Smooth muscle cell (in vitro differentiated cells): ENCODE measurements at regions not wholly inside any gene's neighbourhood (a gene's known extent, or its start where the extent isn't known, plus 50 kb on each side); places are given as distances from the start of the nearest gene placed in this dataset.

Experiments used
- DNase-seq: peaks from one replicate; lab custom pipeline; 2025; ENCODE audit not compliant: unreplicated experiment; lab: John Stamatoyannopoulos, UW
- H2AFZ ChIP-seq: fragments of 200-600 bp; sonication (generic); 2 replicates; pipeline ENCODE4 v1.6.0; 2016; ENCODE audit warnings: antibody characterized with exemption, low read depth, mild to moderate bottlenecking
- H3F3A ChIP-seq: fragments of 200-600 bp; sonication (generic); 2 replicates; pipeline ENCODE4 v1.6.0; 2017; ENCODE audit warnings: antibody characterized with exemption, low read depth
- H3K27ac ChIP-seq: fragments of 200-600 bp; sonication (generic); 2 replicates; pipeline ENCODE4 v1.5.1; 2016; ENCODE audit warnings: low read depth, mild to moderate bottlenecking
- H3K27me3 ChIP-seq: fragments of 200-600 bp; sonication (generic); 2 replicates; pipeline ENCODE4 v1.6.1; 2016; ENCODE audit warnings: low read depth, mild to moderate bottlenecking
- H3K36me3 ChIP-seq: fragments of 200-600 bp; sonication (generic); 2 replicates; pipeline ENCODE4 v1.5.1; 2016; ENCODE audit warnings: low read depth
- H3K4me1 ChIP-seq: fragments of 200-600 bp; sonication (generic); 2 replicates; pipeline ENCODE4 v1.5.1; 2016; ENCODE audit warnings: low read depth
- H3K4me2 ChIP-seq: fragments of 200-600 bp; sonication (generic); 2 replicates; pipeline ENCODE4 v1.6.0; 2016; ENCODE audit warnings: mild to moderate bottlenecking
- H3K4me3 ChIP-seq: fragments of 200-600 bp; sonication (generic); 2 replicates; pipeline ENCODE4 v1.5.1; 2016; ENCODE audit warnings: mild to moderate bottlenecking
- H3K79me2 ChIP-seq: fragments of 200-600 bp; sonication (generic); 2 replicates; pipeline ENCODE4 v1.6.0; 2016; ENCODE audit warnings: low read depth, mild to moderate bottlenecking
- H3K9ac ChIP-seq: fragments of 200-600 bp; sonication (generic); 2 replicates; pipeline ENCODE4 v1.6.0; 2016; ENCODE audit warnings: low read depth
- H3K9me3 ChIP-seq: fragments of 200-600 bp; sonication (generic); replicated peaks from 2 replicates; pipeline ENCODE4 v1.5.1; 2016; ENCODE audit warnings: low read depth
- H4K20me1 ChIP-seq: fragments of 200-600 bp; sonication (generic); 2 replicates; pipeline ENCODE4 v1.6.0; 2016; ENCODE audit warnings: low read depth
- CTCF ChIP-seq: fragments of 200-600 bp; sonication (generic); IDR thresholded peaks from 2 replicates; pipeline ENCODE4 v1.5.1; 2017; ENCODE audit warnings: borderline replicate concordance, mild to moderate bottlenecking, antibody characterized with exemption; ENCODE audit not compliant: insufficient read depth, poor library complexity, severe bottlenecking
- WGBS: methylation state at CpG from one replicate; pipeline ENCODE4 v1.1.7; 2016; ENCODE audit warnings: low lambda C conversion rate; 5-methylcytosine and 5-hydroxymethylcytosine counted together

- H3K4me3 ChIP-seq = no peak overlapping the region
- H3K36me3 ChIP-seq = no peaks in the 10 kb centered on the region
- no peaks in the 10 kb centered on the region for H4K20me1 ChIP-seq
- H3K79me2 ChIP-seq = no peaks in the 10 kb centered on the region
- no peak for TF ChIP-seq CTCF
- H2AFZ ChIP-seq = no peak overlapping the region
- H3K9ac ChIP-seq = no peak overlapping the region
- H3K9me3 ChIP-seq = peaks cover 3% of the 10 kb centered on the region
- H3K27ac ChIP-seq = no peak overlapping the region
- H3K4me1 ChIP-seq = no peaks in the 10 kb centered on the region
- no peak for DNase-seq
- no peak overlapping the region for H3K4me2 ChIP-seq
- H3F3A ChIP-seq = no peaks in the 10 kb centered on the region
- WGBS = 87% methylated on average over 4 of the region's 4 CpGs
- no peaks in the 10 kb centered on the region for H3K27me3 ChIP-seq
These were observed 189.2 kb upstream of the FERMT1 start for GRCh38 chr20:6311841-6312655.

DNA sequence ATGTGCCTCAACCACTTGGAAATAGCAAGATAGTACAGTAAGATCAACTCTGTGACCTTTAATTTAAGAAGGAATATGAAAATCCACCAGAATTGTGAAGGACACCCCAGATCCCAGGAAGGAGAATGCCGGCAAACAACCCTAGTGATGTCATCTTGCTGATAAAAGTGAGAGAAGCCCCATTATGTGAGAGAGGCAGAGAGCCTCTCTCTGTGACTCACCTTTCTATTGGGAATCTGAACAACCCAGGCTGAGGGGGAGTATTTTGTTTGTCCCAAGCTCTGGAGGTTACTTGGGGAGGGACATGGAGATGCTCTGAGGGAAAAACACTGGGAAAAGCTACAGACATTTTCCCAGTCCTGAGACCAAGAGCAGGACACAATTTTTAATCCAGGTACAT is 188.3 kb upstream of the FERMT1 start:
- Histone ChIP-seq H3K9ac (no peak overlapping the region), H2AFZ (no peak overlapping the region)
- no peak for DNase-seq

DNA sequence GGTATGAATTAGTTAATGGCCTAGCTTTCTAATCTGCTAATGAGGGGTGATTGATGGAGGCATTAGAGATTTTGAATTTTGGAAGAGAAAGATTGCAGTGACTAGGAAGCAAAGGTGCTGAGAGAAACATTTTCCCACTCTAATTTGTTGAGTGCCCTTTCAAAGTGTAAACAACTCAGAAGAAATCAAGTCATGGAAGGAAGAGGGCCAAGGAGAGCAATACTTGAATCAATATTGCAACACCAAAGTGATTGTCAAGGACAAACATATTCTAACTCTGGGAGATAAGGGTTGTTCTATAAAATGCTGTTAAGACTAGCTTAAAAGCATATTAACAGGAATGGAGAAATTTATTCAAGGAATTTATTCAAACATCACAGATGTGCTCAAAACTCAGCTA is 182.7 kb upstream of the FERMT1 start:
- H4K20me1 ChIP-seq = no peaks in the 10 kb centered on the region
- no peak overlapping the region for H3K4me2 ChIP-seq
- no peaks in the 10 kb centered on the region for H3K27me3 ChIP-seq
- H3F3A ChIP-seq = no peaks in the 10 kb centered on the region
- no peaks in the 10 kb centered on the region for H3K36me3 ChIP-seq
- H3K4me3 ChIP-seq = no peak overlapping the region
- no peak overlapping the region for H3K9ac ChIP-seq
- H2AFZ ChIP-seq = no peak overlapping the region
- H3K4me1 ChIP-seq = no peaks in the 10 kb centered on the region
- TF ChIP-seq CTCF = no peak
- no peaks in the 10 kb centered on the region for H3K9me3 ChIP-seq
- H3K79me2 ChIP-seq = no peaks in the 10 kb centered on the region
- H3K27ac ChIP-seq = no peak overlapping the region
- DNase-seq = no peak

More for the DNA sequence above, 188.3 kb upstream of the FERMT1 start:
- no peaks in the 10 kb centered on the region for H3K36me3 ChIP-seq
- no peak overlapping the region for H3K4me3 ChIP-seq
- H4K20me1 ChIP-seq = no peaks in the 10 kb centered on the region
- H3K79me2 ChIP-seq = no peaks in the 10 kb centered on the region
- H3K27me3 ChIP-seq = no peaks in the 10 kb centered on the region
- WGBS = 19% methylated on average over 1 of the region's 1 CpG
- H3K4me1 ChIP-seq = no peaks in the 10 kb centered on the region
- H3K4me2 ChIP-seq = no peak overlapping the region
- no peaks in the 10 kb centered on the region for H3F3A ChIP-seq
- H3K9me3 ChIP-seq = peaks cover 3% of the 10 kb centered on the region
- no peak overlapping the region for H3K27ac ChIP-seq
- no peak for TF ChIP-seq CTCF

DNA sequence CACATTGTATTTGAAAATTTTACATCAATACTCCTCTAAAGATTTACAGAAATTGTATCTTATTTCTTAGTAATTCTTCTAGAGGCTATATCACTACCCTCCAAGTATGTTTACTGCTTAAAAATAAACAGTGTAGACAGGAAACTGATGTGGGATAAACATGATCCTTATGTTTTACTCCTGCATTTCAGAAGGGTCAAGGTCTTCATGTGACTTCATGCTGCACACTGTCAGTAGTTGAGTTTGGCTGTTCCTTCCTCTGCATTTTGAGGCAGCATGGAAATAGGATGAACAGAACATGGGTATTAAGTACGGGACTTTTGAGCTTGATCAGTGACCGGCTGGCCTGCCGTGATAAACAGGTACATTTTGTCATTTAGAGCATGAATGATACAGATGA is 179.2 kb upstream of the FERMT1 start:
- WGBS = 97% methylated on average over 3 of the region's 3 CpGs
- no peaks in the 10 kb centered on the region for H3K9me3 ChIP-seq
- no peaks in the 10 kb centered on the region for H3K27me3 ChIP-seq
- TF ChIP-seq CTCF = no peak
- H2AFZ ChIP-seq = no peak overlapping the region
- H3K4me1 ChIP-seq = no peaks in the 10 kb centered on the region
- H3F3A ChIP-seq = no peaks in the 10 kb centered on the region
- H3K27ac ChIP-seq = no peak overlapping the region
- DNase-seq = no peak
- H4K20me1 ChIP-seq = no peaks in the 10 kb centered on the region
- no peaks in the 10 kb centered on the region for H3K36me3 ChIP-seq
- H3K4me2 ChIP-seq = no peak overlapping the region
- H3K79me2 ChIP-seq = no peaks in the 10 kb centered on the region
- H3K4me3 ChIP-seq = no peak overlapping the region
- H3K9ac ChIP-seq = no peak overlapping the region
